Activated CD4-positive, alpha-beta T cell treated with anti-CD3 and anti-CD28 coated beads, Interleukin-2, amount 50 U/mL, for 4 hours (primary cell): ENCODE measurements at regions not wholly inside any gene's neighbourhood (a gene's known extent, or its start where the extent isn't known, plus 50 kb on each side); places are given as distances from the start of the nearest gene placed in this dataset.

Experiments used
- DNase-seq, 2 experiments: peaks; one replicate each; pipeline ENCODE4 v3.0.0-alpha.2; 2020

DNA sequence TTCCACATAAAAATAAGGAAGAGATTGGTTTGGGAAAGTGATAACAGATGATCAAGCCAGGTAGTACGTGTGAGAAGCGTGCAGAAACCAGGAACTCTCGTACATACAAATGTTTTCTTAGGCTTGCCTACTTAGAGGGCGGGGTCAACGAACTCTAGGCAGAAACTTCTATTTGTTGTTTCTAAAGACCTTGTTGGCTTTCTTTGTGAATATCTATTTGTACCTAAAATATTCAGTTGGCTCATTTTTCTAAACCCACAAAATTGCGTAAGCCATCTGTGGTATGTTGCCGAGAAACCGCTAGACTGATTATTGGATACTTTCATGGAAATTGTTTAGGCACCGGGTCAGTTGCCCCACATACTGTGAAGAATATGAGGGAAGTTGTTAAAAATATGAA is 458.5 kb downstream of the MAT2B start:
- no peak for DNase-seq

DNA sequence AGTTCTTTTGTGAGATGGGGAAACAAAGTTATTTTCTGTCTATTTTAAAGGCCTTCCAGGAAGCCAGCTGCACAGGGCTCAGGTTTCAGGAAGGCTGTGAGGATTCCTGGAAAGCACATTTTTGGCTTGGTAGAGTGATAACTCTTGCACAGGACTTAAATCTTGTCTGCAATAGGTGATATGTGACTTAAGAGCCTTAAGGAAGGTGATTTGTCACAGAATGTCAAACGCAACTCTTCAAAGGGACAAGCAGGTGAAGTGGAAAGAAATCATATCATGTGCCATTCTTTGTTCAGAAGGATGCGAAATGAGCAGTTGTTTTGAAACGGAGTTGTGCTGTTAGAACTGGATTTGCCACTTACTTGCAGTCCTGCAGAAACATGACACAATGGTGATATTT is 459.3 kb downstream of the MAT2B start:
- DNase-seq = no peak

GRCh38 chr5:163967268-163967667 is 461.8 kb downstream of the MAT2B start:
- DNase-seq = no peak

- DNase-seq = no peak
Measured at GRCh38 chr5:163968651-163969050, 463.2 kb downstream of the MAT2B start.

DNA sequence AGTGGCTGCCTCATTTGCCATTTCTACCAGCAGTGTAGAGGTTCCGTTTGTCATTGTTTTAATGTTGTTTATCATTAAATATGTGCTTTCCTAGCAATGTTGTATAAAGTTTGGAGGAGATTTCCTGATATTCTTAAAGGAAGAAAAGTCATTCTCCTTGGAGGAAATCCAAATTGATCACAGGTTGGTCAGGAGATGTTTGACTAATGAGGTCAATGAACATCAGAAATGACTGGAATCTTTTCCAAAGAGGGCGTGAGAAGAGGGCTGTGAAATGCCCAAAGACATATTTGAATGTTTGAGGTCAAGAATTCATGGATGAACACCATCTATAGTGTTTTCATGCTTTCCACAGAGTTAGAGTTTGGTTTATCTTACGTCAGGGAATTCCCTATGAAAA is 471.3 kb downstream of the MAT2B start:
- no peak for DNase-seq

DNA sequence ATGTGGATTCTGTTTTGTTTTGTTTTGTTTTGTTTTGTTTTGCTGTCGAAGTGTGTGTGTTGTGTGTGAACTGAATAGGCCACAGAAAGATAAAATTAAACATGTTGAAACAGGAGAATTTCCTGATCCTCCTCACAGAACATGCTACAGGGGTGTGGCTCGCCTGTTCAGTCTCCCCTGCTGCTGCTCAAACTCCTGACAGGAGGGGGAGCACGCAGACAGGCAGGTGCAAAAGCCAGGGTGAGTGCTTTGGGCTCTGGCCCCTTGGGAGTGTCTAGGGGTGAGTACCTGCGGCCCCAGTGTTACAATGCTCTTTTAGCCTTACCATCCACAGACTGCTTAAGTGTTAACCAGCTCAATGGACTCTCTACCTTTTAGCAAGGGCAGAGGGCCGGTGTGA is 473.5 kb downstream of the MAT2B start:
- DNase-seq = no peak

DNA sequence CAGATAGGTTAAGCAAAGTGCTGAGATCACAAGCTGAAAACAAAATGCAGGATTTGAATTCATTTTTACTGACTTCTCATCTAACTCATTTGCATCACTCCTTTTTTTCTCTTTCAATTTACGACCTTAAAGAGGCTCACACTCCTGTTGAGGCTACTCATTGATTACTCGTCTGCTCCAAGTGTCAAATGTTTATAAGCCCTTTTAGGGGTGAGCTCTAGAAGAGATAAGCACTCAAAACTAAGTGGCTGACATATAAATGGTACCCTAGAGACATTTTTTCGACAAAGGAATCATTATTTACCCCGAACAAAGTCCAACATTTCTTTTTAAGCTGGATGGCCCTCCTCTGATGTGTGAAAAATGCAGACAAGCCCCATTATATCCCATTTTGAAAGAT is 483.1 kb downstream of the MAT2B start:
- DNase-seq = no peak

DNA sequence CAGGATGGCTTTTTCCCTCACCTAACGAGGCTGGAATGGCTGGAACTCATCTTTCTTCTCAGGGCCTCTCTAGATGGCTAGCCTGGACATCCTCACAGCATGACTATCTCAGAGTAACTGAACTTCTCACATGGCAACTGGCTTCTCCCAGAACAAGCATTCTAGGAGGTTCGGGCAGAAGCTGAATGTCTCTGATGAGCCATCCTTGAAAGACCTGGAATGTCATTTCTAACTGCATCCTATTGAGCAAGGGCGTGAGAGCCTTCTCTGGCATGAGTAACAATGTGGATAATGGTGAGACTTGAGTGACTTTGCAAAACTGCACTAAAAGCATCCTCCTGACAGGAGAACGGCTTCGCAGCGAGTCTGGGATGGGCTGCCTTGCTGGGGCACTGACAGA is 487.7 kb downstream of the MAT2B start:
- DNase-seq = no peak

GRCh38 chr5:163995206-163995605 is 489.8 kb downstream of the MAT2B start:
- no peak for DNase-seq

- no peak for DNase-seq
Measured at GRCh38 chr5:163997965-163998364, 492.5 kb downstream of the MAT2B start.

DNA sequence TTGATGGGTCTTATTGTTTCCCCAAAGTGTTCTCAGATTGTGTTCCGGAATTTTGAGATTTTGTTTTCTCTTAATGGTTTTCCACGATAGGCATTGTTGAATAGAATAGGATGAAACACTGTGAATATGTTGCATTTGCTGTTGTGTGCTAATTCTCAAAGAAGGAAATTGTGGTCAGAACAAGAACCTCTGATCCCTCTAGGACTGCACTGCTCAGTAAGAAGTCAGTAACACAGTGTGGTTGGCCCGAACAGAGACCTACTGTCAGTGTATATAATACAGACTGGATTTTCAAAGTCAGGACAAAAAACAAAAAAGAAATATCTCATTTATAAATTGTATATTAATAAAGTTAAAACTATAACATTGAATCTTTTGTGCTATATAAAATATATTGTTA is 494.8 kb downstream of the MAT2B start:
- no peak for DNase-seq

DNA sequence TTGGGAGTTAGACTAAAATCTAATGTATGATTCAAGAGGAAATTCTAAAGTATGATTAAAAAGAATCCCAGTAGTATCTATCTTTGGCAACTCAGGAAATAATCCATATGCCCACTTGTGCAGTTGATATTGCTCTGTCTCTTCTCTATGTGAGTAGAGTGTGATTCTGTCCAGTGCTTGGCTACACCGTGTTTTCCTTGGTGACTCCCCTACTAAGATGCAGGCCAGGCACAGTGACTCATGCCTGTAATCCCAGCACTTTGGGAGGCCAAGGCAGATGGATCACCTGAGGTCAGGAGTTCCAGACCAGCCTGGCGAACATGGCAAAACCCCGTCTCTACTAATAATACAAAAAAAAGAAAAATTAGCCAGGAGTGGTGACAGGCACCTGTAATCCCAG is 495.4 kb downstream of the MAT2B start:
- DNase-seq = no peak

DNA sequence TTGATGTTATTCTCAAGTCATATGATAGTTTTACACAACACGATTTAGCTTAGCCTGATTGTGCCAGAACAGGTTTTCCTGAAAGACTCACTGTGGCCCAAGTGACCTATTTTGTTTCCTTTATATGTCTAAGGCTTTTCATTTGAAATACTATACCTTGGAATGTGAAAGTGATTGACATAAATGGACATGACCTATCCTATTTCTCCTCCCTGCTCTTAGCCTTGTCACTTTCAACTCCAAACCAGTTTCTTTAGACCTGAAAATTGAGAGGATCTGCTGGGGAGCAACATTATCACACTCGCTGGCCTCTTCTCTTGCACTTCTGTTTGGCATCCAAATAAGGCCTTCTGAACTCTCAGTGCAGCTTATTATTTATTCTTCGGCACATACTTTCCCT is 496.8 kb downstream of the MAT2B start:
- no peak for DNase-seq

DNA sequence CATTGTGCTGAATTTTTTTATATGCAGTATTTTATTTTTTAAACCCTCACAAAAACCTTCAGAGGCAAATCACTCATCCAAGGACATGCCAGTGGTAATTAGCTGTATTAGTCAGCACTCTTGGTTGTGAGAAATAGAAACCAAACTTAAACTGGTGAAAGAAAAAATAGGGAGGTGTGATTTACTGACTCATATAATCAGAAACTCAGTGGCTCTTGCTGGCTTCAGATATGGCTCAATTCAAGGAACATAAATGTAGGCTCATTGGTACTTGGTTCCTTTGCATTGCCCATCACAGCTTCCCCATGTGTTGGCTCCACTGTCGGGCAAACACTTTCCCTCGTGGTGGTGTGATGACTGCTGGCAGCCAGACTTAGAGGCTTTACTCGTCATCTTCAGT is 497.2 kb downstream of the MAT2B start:
- no peak for DNase-seq

DNA sequence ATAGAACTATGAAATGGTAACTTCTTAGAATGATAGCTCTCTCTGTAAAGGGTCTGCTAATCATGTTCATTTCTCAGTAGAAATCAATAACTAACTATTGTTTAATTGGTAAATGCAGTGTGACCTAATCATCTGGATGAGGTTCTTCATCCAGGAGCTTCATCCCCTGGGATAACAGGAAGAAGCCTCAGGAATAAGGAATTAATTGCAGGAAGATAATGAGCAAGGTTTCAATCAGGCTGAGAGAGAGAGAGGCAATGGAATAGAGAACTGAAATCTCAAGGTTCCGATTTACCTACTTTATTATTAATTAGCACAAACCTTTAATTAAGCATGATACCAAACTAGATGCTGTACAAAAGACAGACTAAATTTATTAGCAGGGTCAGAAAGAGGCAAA is 499.7 kb downstream of the MAT2B start:
- DNase-seq = no peak

DNA sequence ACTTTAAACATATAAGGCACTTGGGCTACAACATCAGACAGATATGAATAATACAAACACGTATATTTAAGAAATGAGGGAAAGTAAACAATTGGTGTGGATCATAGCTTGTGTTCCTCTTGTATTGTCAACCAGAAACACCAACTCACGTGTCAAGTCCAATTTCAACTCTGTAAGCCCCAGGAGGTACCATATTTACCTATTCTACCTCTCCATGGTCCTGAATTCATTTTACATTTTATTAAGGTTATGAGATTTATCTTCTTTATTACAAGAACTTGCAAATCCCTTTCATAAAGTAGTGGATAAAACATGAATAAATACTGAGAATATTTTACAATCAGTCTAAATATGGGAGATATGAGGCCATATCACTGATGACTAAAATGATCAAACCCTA is 501.6 kb downstream of the MAT2B start:
- DNase-seq = no peak

GRCh38 chr5:164009621-164010020 is 504.2 kb downstream of the MAT2B start:
- no peak for DNase-seq

- DNase-seq = no peak
Measured at GRCh38 chr5:164010900-164011299, 505.5 kb downstream of the MAT2B start.

DNA sequence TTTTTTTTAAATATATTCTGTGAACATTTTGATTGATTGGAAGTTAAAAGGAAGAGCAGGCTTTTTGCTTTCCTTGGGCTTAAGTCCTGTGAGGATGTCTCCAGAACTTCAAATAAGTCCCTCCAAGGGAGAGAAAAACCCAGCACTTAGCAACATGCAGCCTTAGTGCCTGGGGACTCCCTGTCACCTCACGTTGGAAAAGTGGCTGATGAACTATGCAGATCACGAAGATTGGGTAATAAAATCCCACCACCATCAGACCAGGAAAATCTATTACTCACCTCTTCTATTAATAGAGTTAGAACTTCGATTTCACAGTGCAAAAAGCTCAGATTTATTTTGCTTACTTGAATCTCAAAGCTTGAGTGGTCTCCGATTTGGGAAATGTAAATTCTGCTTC is 507.0 kb downstream of the MAT2B start:
- no peak for DNase-seq

GRCh38 chr5:164013077-164013670 is 507.8 kb downstream of the MAT2B start:
- DNase-seq = no peak

- no peak for DNase-seq
Measured at GRCh38 chr5:164020116-164020515, 514.7 kb downstream of the MAT2B start.

DNA sequence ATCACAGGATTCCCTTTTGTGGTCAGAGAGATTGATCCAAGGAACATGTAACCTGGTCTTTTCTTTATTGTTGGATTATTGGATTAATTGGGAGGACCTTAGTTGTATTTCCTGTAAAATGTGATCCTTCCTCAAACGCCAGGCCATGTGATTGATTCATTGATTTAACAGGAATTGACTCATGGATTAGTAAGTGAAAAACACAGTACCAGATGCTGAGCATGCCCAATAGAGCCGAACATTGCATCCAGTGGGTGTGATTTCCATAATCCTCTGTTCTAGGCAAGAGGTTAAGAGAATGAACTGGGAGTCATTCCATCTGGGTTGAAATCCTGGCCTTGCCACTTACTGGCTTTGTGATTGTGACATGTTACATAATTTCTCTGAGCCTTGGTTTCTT is 522.3 kb downstream of the MAT2B start:
- no peak for DNase-seq

GRCh38 chr5:164038128-164038783 is 532.8 kb downstream of the MAT2B start:
- no peak for DNase-seq

- DNase-seq = no peak
Measured at GRCh38 chr5:164041105-164041504, 535.7 kb downstream of the MAT2B start.

GRCh38 chr5:164048359-164048926 is 543.0 kb downstream of the MAT2B start:
- DNase-seq = no peak
